ENCODE measurements at regions not wholly inside any gene's neighbourhood (a gene's known extent, or its start where the extent isn't known, plus 50 kb on each side); places are given as distances from the start of the nearest gene placed in this dataset.
"Not testable (repeated sequence)": the region's sequence is repeated elsewhere in the genome, so short reads cannot be mapped to it uniquely, and the experiment has no call there.

DNA sequence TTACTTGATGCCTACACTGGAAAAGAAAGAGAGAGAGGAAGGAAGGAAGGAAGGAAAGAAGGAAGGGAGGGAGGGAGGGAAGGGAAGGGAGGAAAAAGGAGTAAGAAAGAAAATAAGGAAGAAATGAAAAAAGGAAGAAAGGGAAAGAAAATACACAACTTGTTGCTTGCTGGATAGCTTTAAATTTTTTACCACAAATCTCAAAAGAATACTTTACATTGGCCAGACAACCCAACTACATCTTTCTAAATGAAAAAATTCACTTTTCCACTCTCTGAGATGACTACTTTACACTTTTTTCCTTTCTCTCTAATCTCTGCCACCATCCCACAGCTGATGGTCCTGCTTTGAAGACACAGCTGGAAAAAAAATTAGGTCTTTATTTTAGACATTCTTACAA, 228.9 kb upstream of the FAM78B start:
- DNase-seq: no peak

DNA sequence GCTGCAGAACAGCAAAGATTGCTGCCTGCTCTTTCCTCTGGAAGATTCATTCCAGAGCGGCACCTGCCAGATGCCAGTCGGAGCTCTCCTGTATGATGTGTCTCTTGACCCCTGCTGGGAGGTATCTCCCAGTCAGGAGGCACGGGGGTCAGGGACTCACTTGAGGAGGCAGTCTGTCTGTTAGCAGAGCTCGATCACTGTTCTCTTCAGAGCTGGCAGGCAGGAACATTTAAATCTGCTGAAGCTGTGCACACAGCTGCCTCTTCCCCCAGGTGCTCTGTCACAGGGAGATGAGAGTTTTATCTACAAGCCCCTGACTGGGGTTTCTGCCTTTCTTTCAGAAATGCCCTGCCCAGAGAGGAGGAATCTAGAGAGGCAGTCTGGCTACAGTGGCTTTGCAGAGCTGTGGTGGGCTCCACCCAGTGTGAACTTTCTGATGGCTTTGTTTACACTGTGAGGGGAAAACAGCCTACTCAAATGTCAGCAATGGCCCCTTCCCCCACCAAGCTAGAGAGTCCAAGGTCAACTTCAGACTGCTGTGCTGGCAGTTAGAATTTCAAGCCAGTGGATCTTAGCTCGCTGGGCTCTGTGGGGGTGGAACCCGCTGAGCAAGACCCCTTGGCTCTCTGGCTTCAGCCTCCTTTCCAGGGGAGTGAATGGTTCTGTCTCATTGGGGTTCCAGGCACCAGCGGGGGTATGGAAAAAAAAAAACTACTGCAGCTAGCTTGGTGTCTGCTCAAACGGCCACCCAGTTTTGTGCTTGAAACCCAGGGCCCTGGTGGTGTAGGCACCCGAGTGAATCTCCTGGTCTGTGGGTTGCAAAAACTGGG, 242.7 kb upstream of the FAM78B start:
- not testable (repeated sequence) for DNase-seq

DNA sequence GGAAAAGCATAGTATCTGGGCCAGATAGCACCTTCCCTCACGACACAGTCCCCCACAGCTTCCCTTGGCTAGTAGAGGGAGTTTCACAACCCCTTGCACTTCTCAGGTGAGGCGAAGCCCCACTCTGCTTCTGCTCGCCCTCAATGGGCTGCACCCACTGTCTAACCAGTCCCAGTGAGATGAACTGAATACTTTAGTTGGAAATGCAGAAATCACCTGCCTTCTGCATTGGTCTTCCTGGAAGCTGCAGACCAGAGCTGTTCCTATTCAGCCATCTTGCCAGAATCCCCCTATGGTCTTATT, 243.2 kb upstream of the FAM78B start:
- DNase-seq: no peak

DNA sequence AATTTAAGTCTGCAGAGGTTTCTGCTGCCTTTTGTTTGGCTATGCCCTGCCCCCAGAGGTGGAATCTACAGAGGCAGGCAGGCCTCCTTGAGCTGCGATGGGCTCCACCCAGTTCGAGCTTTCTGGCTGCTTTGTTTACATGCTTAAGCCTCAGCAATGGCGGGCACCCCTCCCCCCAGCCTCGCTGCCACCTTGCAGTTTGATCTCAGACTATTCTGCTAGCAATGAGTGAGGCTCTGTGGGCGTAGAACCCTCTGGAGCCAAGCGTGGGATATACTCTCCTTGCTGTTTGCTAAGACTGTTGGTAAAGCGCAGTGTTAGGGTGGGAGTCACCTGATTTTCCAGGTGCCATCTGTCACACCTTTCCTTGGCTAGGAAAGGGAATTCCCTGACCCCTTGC, 250.0 kb upstream of the FAM78B start:
- DNase-seq: not testable (repeated sequence)

DNA sequence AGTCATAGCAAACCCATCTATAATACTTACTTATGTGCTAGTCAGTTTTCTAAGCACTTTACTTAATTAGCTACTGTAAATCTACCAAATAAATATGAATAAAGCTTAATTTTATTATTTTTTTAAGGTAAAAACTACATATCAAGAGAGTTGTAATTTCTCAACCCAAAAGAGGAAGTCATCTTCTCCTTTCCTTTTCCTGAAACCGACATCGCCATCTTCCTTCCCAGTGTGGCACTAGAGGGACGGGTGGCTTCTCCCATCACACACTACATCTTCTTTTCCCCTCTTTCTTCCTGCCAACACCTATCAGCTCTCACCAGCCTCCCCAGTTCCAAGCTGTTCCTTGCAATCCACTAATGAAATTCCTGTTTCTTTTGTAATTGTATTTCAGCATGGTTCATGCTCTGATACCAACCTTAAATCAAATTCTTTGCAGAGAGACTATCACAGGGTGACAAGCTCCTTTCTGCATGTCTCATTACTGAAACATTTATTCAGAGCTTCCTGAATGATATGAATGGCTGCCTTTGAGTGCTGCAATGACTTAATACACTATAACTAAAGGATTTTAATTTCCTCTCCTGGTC, 251.6 kb upstream of the FAM78B start:
- DNase-seq: no peak

DNA sequence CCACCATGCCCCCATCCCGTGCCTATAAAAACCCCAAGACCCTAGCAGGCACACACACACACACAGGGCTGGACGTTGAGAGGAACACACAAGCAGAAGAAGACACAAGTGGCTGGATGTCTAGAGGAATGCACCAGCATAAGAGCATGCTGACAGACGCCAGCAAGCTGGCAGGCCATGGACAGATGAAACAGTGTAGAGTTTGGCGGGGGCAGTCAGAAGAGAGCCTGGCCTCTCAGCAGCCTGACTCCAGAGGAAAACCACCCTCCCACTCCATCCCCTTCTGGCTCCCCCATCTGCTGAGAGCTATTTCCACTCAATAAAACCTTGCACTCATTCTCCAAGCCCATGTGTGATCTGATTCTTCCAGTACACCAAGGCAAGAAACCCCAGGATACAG, 255.8 kb upstream of the FAM78B start:
- not testable (repeated sequence) for DNase-seq

DNA sequence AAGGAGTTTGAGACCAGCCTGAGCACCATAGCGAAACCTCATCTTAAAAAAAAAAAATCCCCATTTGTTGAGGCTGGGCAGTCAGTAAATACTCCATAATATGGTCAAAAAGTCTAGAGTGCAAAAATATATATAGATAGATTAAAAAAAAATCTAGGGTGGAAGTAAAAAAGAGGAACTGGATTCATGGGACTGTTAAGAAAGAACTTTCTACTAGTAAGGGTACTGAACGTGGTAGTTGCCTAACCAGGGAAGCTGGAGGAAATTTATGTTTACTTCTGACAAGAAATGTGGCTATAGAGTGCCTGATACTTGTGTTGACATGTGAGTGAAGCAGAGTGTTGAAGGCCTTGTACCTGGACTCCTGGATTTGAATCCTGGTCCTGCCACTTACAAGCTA, 265.9 kb upstream of the FAM78B start:
- no peak for DNase-seq

DNA sequence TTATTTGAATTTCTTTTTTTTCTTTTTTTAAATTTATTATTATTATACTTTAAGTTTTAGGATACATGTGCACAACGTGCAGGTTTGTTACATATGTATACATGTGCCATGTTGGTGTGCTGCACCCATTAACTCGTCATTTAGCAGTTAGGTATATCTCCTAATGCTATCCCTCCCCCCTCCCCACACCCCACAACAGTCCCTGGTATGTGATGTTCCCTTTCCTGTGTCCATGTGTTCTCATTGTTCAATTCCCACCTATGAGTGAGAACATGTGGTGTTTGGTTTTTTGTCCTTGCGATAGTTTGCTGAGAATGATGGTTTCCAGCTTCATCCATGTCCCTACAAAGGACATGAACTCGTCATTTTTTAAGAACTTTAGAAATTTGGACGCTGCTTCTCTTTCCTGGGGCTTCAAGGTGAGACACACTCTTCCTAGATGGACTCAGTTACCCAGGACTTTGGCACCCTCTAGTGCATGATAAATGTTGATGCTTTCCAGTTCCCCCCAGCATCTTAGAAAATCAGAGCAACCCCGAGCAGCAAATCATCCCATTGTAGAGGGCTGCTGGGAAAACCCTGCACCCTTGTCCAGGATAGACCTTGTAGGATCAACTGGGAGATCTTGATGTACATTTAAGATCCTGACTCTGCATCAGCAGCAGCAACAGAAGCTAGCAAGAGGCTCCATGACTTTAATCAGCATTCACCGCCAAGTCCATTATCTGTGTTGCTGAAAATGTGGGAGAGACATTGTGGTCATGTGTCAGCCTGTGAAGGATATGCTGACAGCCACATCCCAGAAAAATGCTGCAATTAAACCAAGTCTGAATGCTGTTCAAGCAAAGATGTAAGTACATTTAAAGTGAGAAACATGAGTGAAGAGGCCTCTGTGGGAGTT, 266.9 kb upstream of the FAM78B start:
- peak; percentile 72 for DNase-seq

DNA sequence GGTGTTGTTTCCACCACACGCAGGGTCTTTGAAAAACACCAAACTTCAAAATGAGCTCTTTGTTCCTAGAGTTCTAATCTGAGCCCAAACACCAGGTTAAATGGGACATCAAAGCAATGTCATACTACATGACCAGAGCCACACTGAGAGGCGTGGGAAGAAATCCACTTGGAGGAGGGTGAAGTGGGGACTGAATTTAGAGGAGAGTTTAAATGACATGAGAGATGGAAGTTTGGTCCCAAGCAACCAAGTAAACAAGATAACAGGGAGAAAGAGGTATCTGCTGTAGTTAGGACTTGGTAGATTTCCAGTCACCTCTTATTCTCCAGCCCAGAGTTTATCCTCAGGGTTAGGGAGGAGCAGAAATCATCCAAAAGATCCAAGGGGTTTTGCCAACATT, 290.9 kb upstream of the FAM78B start:
- DNase-seq: no peak

DNA sequence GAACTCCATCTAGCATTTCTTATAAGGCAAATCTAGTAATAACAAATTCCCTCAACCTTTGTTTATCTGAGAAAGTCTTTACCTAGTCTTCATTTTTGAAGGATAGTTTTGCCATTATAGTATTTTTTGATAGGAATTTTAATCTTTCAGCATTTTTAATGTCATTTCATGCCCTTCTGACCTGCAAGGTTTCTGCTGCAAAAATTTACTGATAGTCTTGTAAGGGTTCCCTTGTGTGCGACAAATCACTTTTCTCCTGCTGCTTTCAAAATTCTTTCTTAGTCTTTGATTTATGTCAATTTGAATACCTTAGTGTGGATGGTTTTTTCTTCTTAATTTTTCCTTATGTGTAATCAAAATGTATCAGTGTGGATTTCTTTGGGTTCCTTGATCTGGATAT, 297.5 kb upstream of the FAM78B start:
- DNase-seq: no peak

DNA sequence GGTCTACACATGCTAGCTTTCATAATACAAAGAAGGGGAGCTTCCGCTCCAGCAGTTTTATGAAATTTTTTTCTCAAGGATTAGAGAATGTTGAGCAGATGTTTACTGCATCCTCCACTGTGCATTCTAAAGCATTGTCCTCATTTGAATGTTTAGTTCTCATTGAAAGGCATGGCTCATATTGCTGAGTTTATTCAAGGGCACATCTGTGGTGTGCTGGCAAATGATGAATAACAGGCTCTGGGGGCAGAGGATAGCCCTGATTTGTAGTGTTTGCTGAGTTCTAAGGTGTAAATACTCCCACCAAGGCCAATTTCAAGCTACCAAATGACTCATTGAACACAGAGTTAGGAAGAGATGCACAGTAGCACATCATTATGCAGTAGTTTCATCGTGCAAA, 303.2 kb upstream of the FAM78B start:
- DNase-seq: no peak

DNA sequence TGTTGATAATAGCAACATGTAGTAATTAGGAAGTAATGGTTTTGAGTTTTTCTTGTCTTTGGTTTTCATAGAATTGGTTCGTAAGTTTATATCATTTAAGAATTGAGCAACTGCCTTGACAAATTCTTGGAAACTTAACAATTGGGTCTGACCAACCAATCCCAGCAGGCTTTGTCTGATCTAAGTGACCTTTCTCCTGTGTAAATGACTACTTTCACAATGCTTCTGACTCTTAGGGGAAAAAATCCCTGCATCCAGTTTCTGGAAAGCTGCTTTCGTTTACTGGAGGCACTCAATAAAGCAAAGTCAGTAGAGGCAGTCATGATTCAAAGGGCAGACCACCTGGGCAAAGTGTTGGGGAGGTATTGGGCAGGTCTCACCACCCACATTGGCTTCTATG, 303.6 kb upstream of the FAM78B start:
- DNase-seq: no peak

DNA sequence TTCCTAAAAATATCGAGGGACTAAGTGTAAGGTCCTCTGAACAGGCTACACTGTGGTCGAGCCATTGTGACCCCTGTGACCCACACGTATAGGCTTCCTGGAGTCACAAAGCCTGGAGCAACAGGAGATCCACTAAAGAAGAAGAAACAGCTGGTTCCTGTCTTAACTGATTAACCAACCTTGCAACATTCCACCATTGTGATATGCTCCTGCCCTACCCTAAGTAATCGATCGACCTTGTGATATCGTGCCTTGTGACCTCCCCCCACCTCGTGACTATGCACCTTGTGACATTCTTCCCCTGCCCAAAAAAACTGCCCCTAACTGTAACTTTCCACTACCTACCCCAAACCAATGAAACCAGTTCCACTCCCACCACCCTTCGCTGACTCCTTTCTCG, 304.6 kb upstream of the FAM78B start:
- DNase-seq: no peak

DNA sequence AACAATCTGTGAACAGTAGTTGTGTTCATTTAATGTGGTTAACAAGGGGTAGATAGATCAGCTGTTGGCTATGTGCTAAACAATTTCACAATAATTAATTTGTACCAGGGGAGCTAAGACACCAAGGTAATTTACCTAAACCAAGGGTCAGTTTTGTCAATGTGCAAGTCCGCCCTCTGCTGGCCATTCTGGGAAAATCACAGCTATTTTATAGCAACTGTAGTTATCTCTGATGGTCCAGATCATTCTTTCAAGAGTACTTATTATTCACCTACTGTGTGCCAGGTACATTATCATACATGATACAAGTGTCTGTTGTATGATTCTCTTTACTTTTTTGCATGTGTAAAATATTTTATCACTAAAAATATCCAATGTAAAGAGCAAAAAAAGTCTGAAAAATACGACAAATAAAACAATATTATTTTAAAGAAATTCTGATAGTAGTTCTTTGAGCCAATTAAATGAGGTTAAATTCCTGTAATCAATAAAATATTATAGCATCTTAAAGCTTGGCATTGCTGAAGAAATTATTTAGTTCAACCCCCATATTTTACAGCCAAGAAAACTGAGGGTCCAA, 312.3 kb upstream of the FAM78B start:
- peak; percentile 74 for DNase-seq

DNA sequence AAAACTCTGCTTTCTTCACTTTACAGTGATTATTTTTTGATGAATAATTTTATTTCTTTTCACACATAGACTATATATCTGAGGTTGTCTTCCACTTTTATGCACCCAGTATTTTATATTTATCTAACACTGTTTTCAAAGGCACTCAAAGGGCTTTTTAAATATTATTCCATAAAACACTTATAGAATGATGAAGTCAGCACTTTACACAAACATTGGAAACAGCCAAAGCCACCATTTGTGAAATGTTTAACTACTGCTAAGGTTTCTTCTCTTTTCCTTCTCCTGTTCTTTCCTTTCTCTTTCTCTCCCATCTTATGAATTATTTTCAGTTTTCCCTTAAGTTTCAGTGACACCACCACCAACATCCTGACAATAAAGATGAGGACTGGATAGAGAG, 317.7 kb upstream of the FAM78B start:
- no peak for DNase-seq

DNA sequence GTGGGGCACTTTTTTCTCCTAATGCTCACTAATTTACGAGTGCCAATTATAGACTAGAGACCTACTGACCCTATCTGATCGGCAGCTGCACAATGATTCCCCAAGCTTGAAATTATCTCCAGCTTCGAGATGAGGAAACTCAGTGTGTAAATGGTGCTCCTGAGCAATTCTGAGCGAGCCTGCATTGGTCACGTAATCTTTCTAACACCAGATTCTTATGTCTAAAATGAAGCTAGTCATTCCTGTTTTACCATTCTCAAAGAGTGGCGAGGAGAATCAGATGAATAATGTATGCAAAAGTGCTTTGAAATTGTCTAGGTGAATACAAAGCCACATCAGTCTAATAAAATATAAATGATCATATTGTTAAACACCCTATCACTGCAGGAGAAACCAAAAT, 318.1 kb upstream of the FAM78B start:
- no peak for DNase-seq

DNA sequence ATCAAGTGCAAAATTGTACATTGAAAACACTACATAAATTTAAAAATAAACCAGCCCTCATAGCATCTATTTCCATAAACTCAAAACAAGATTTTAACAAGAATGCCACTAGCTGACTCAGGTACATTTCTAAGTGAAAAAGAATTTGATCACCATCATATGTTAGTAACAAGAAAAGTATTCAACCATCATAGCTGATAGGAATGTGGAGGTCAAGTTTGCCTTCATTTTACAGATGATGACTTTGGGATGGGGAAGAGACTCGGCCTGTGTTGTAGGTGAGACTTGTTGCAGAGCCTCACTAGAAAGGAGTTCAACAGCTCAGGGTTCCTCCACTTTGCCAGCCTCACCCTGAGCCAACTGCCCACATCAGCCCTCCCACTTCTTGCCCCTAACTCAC, 318.8 kb upstream of the FAM78B start:
- no peak for DNase-seq

DNA sequence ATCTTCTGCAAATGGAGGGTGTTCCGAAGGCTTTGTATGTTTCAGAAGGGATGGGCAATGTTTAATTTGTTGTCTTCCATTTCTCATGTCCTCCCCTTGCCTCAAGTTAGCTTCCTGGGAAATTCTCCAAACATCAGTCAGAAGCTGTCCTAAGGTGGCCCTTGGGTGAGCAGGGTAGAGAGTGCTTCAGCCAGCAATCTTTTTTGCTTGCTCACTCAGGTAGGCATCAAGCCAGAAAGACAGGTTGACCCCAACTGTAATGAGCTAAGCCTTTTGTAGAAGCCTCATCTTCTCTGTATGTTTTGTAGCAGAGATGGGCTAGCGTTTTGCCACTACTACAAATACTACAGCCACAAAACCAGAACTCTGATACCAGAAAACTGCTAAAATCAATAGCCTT, 321.5 kb upstream of the FAM78B start:
- no peak for DNase-seq

DNA sequence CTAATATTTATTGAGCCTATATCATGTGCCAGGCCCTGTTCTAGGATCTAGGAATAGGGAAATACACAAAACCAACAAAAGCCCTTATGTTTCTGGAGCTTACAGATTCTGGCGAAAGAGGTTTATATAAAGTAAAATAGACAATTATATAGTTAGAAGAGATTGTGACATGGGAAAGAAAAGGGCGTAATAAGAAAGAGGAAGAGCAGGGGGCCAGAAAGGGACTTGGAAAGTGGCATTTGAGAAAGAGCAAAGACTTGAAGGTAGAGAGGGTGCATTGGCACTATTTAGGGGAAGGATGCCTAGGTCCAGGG, 322.5 kb upstream of the FAM78B start:
- no peak for DNase-seq

DNA sequence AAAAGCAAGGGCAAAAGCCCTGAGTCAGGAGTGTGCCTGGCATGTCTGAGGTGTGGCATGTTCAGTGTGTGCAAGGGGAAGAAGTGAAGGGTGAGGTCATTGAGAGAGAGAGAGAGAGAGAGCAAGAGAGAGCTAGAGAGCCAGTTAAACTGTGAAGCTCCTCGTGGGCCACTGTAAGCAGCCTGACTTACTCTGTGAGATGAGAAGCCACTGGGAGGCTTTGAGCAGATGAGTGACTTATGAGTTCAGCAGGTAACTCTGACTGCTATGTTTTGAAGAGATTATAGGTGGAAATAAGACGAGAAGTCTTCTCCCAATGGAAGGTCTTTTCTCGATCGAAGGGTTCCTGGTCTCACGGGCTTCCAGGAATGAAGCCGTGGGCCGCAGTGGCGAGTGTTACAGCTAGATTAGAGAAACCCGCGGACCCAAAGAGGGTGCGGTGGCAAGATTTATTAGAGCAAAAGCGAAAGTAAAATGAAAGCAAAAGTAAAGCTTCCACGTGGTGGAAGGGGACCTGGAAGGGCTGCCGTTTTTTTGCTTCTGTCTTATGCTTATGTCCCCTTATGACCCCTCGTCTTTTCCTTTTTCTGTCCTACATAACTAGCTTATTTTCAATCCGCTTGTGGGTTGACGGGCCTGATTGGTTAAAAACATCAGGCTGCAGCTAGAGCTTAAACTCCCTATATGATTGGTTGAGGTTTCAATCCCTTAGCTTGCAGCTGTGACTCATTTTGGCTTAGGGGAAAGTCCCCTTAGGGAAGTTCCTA, 323.1 kb upstream of the FAM78B start:
- DNase-seq: no peak

DNA sequence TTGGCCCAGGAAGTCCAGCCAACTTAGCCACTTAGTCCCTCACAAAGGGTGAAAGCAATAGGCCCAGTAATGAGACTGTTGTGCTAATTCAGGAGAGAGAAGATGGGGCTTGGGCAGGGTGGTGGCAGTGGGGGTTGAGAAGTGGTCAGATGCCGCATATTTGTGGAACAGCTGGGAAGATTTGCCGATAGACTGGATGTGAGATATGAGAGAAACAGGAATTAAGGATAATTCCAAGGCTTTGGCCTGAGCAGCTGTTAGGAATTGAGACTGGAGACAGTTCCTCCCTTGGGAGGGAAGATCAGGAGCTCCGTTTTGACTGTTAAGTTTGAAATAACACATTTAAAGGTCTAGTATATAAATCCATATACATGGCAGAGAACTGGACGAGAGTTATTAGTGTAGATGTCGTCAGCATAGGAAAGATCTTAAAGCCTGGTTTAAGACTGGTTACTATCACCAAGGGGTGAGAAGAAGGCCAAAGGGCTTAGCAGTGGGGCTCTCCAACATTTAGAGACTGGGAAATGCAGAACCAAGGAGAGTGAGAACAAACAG, 323.7 kb upstream of the FAM78B start:
- DNase-seq: no peak

DNA sequence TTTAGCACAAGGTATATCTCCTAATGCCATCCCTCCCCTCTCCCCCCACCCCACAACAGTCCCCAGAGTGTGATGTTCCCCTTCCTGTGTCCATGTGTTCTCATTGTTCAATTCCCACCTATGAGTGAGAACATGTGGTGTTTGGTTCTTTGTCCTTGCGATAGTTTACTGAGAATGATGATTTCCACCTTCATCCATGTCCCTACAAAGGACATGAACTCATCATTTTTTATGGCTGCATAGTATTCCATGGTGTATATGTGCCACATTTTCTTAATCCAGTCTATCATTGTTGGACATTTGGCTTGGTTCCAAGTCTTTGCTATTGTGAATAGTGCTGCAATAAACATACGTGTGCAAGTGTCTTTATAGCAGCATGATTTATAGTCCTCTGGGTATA, 327.0 kb upstream of the FAM78B start:
- DNase-seq: not testable (repeated sequence)

DNA sequence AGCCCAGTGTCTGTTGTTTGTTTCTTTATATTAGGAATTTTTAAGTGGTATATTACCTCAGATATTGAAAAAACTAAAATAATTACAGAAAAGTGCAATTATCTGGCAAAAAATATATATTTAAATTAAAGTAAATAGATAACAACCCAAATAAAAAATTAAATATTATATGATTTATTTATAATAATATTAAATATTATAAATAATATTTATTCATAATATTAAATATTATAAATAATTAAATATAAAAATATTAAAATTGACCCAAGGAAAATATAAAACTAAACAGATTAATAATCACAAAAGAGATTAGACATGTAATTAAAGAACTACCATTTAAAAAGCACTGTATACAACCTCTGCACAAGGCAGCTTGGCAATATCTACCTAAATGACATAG, 331.9 kb upstream of the POGK start:
- no peak for DNase-seq
